NT2/D1 (cell line): ENCODE measurements at regions not wholly inside any gene's neighbourhood (a gene's known extent, or its start where the extent isn't known, plus 50 kb on each side); places are given as distances from the start of the nearest gene placed in this dataset.

Source experiments
- DNase-seq: peaks from one replicate; pipeline ENCODE4 v3.0.0-alpha.2; 2011; ENCODE audit warnings: low read depth, low spot score
- H3K27me3 ChIP-seq: 2 replicates; pipeline ENCODE4 v1.6.0; 2011; ENCODE audit warnings: mild to moderate bottlenecking; ENCODE audit not compliant: insufficient read length, insufficient read depth
- H3K36me3 ChIP-seq: 2 replicates; pipeline ENCODE4 v1.6.1; 2011; ENCODE audit warnings: mild to moderate bottlenecking, low read length, mixed read lengths; ENCODE audit not compliant: insufficient read depth, insufficient read length
- H3K4me1 ChIP-seq: 2 replicates; pipeline ENCODE4 v1.5.1; 2011; ENCODE audit not compliant: insufficient read depth, insufficient read length
- H3K4me3 ChIP-seq: 2 replicates; pipeline ENCODE4 v1.5.1; 2011; ENCODE audit warnings: low read depth; ENCODE audit not compliant: insufficient read length
- H3K9ac ChIP-seq: 2 replicates; pipeline ENCODE4 v1.6.0; 2011; ENCODE audit warnings: low read depth; ENCODE audit not compliant: insufficient read length
- H3K9me3 ChIP-seq: 2 replicates; pipeline ENCODE4 v1.5.1; 2011; ENCODE audit warnings: mild to moderate bottlenecking, low read length; ENCODE audit not compliant: insufficient read depth
- SUZ12 ChIP-seq: IDR thresholded peaks from 2 replicates; pipeline ENCODE4 v1.6.1; 2011; ENCODE audit not compliant: insufficient read length, insufficient read depth; ENCODE audit errors: extremely low read depth
- YY1 ChIP-seq: IDR thresholded peaks from 2 replicates; pipeline ENCODE4 v1.6.1; 2011; ENCODE audit not compliant: insufficient read length, insufficient read depth
- ZNF274 ChIP-seq: IDR thresholded peaks from 2 replicates; pipeline ENCODE4 v1.6.1; 2011; ENCODE audit warnings: mild to moderate bottlenecking, low read depth, low read length

DNA sequence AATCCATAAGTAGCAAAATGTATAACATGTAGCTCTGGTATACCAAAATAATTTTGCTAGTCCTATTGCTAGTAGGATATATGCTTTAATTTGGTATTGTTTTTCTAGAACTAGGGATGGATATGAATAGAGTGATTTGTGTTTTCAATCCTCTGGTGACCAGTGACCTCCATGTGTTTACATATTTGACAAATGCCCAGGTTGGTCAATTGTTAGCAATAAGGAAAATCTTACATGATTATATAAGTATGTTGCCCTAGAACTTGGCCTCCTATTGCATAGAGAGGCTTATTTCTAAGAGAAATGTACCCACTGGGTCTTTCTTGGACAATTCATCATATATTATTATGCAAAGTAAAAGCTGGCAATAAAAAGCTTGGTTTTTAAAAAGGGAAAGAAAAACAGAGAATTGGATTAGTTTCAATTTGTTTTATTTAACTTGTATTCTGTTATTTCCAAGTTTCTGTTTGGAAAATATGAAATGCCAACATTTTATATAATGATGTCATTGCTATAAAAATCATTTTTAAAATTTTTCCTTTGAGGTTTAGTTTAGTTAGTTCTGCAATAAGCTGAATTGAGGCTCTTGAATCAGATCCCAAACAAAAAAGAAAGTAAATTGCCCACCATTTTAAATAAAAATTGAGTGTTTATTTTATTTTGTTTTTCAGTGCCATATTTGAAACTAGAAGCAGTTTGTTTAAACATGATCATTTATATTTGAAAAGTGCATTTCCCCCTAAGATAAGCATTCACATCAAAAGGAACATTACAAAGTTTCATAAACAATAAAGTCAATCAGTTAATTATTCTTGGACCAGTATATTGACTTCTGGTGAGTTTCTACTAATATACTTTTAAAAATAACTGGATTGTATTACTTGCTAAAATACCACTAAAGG lies 210.9 kb downstream of the ZC3H11B start:
- no peak for DNase-seq
- H3K36me3 ChIP-seq: no peaks in the 10 kb centered on the region
- H3K9ac ChIP-seq: no peak overlapping the region
- H3K4me3 ChIP-seq: no peak overlapping the region
- TF ChIP-seq SUZ12: no peak
- TF ChIP-seq YY1: no peak
- TF ChIP-seq ZNF274: no peak
- no peaks in the 10 kb centered on the region for H3K27me3 ChIP-seq
- 0 out of 2 replicates have a peak, but pooled peaks cover 6% of the 10 kb centered on the region for H3K9me3 ChIP-seq
- H3K4me1 ChIP-seq: no peaks in the 10 kb centered on the region

DNA sequence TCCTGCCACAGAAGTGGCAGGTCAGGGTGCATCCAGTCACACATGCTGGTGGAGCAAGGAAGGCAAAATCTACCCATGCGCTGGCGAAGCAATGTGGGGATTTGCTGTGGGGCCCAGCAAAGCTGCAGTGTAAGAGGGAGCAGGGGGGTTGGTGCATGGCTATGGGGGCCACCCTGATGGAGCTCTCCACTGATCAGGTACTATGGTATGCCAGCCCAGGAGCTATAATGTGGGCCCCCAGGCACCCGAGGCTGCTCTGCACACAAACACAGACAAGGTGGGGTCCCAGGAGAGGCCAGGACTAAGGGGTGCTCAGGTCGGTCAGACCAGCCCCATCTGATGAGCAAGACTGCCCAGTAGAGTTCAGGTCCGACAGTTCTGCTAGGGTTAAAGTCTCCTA lies 213.5 kb downstream of the ZC3H11B start:
- TF ChIP-seq ZNF274 (no peak), YY1 (no peak), SUZ12 (no peak)
- Histone ChIP-seq H3K4me3 (no peak overlapping the region), H3K9me3 (0 out of 2 replicates have a peak, but pooled peaks cover 6% of the 10 kb centered on the region), H3K36me3 (no peaks in the 10 kb centered on the region), H3K4me1 (no peaks in the 10 kb centered on the region), H3K9ac (no peak overlapping the region), H3K27me3 (no peaks in the 10 kb centered on the region)
- DNase-seq: no peak

GRCh38 chr1:219398815-219399396 lies 214.0 kb downstream of the ZC3H11B start:
- Histone ChIP-seq H3K9ac (no peak overlapping the region), H3K27me3 (no peaks in the 10 kb centered on the region), H3K4me3 (no peak overlapping the region), H3K4me1 (no peaks in the 10 kb centered on the region), H3K36me3 (no peaks in the 10 kb centered on the region), H3K9me3 (0 out of 2 replicates have a peak, but pooled peaks cover 6% of the 10 kb centered on the region)
- DNase-seq: no peak
- no peak for TF ChIP-seq SUZ12
- TF ChIP-seq YY1: no peak
- no peak for TF ChIP-seq ZNF274

- no peak overlapping the region for H3K9ac ChIP-seq
- no peak overlapping the region for H3K4me3 ChIP-seq
- DNase-seq: no peak
- no peaks in the 10 kb centered on the region for H3K27me3 ChIP-seq
- H3K4me1 ChIP-seq: no peaks in the 10 kb centered on the region
- 0 out of 2 replicates have a peak, but pooled peaks cover 6% of the 10 kb centered on the region for H3K9me3 ChIP-seq
- no peak for TF ChIP-seq ZNF274
- TF ChIP-seq SUZ12: no peak
- no peak for TF ChIP-seq YY1
- H3K36me3 ChIP-seq: no peaks in the 10 kb centered on the region
Measured at GRCh38 chr1:219397511-219397910, 215.4 kb downstream of the ZC3H11B start.

GRCh38 chr1:219391297-219391696 lies 217.6 kb downstream of the LYPLAL1 start:
- Histone ChIP-seq H3K27me3 (no peaks in the 10 kb centered on the region), H3K36me3 (no peaks in the 10 kb centered on the region), H3K9me3 (no peaks in the 10 kb centered on the region), H3K9ac (no peak overlapping the region), H3K4me1 (no peaks in the 10 kb centered on the region), H3K4me3 (no peak overlapping the region)
- TF ChIP-seq ZNF274: no peak
- TF ChIP-seq YY1: no peak
- no peak for TF ChIP-seq SUZ12
- no peak for DNase-seq

GRCh38 chr1:219387211-219387610 lies 213.5 kb downstream of the LYPLAL1 start:
- H3K9ac ChIP-seq: no peak overlapping the region
- TF ChIP-seq YY1 (no peak), ZNF274 (no peak), SUZ12 (no peak)

DNA sequence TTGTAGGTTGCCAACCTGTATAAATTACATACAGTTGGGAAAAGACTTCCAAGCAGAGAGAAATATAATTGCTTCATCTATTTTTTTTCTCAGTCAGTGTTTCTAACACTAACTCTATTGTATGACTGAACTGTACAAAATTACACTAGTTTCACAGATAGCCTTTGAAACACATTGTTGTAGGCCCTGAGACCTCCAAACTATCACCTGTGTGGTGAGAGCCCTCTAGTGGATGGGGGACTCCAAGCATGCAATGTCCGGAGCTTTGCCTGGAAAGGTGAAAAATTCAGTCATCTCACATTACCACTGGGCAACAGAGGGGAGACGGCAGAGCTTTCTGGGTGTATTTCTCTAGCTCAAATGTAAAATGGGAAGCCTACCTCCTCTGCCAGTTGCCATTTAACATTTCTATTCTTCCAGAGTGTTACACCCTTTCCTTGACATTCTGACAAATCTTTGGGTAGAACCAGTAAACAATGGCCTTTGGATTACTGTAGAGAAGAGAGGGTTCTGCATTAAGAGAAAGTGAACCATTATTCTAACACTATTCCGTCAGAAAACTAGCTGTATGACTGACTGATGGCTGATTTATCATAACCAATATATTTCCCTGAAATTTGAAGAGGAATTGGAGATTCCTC lies 212.2 kb downstream of the LYPLAL1 start:
- no peak overlapping the region for H3K9ac ChIP-seq
- no peaks in the 10 kb centered on the region for H3K4me1 ChIP-seq
- TF ChIP-seq ZNF274: no peak
- H3K4me3 ChIP-seq: no peak overlapping the region
- H3K36me3 ChIP-seq: no peaks in the 10 kb centered on the region
- H3K27me3 ChIP-seq: no peaks in the 10 kb centered on the region
- peaks cover 9% of the 10 kb centered on the region; the same call in 1 of the 2 replicates for H3K9me3 ChIP-seq
- DNase-seq: peak; percentile 36

More at GRCh38 chr1:219387211-219387610, 213.5 kb downstream of the LYPLAL1 start:
- H3K4me3 ChIP-seq: no peak overlapping the region
- no peaks in the 10 kb centered on the region for H3K27me3 ChIP-seq
- no peak for DNase-seq
- H3K4me1 ChIP-seq: no peaks in the 10 kb centered on the region
- H3K9me3 ChIP-seq: no peaks in the 10 kb centered on the region
- H3K36me3 ChIP-seq: no peaks in the 10 kb centered on the region
